ENCODE measurements at regions not wholly inside any gene's neighbourhood (a gene's known extent, or its start where the extent isn't known, plus 50 kb on each side); places are given as distances from the start of the nearest gene placed in this dataset.

GRCh38 chr20:52427960-52428359 lies 236.4 kb upstream of the ZFP64 start:
- no peak overlapping the region for H3K4me3 ChIP-seq (ENCODE audit: low read depth, low read length, poor library complexity, severe bottlenecking)
- no peak overlapping the region for H2AFZ ChIP-seq (ENCODE audit: low read length)
- no peak overlapping the region for H3K4me2 ChIP-seq (ENCODE audit: low read length)
- no peak overlapping the region for H3K27ac ChIP-seq (ENCODE audit: low read depth, low read length, poor library complexity, severe bottlenecking)
- BruUV-seq (replicated peaks), result no TSS peak
- H3K36me3 ChIP-seq (ENCODE audit: insufficient read depth, low read length), result no peaks in the 10 kb centered on the region
- H4K20me1 ChIP-seq (ENCODE audit: insufficient read depth, low read length), result no peaks in the 10 kb centered on the region
- ChIA-PET CTCF (ENCODE audit: unreplicated experiment) (no interaction called here), POLR2A (no interaction called here)
- no peaks in the 10 kb centered on the region for H3K79me2 ChIP-seq (ENCODE audit: insufficient read depth, low read depth, low read length)
- intact Hi-C loops (cut with micrococcal nuclease; ENCODE audit: unreplicated experiment), result no loop called here
- DNase-seq (ENCODE audit: low spot score), result no peak
- H3K9me3 ChIP-seq (ENCODE audit: low read length), result no peaks in the 10 kb centered on the region
- H3K9me2 ChIP-seq (ENCODE audit: insufficient read depth, low read length), result no peaks in the 10 kb centered on the region
- no peaks in the 10 kb centered on the region for H3K4me1 ChIP-seq (ENCODE audit: insufficient read depth, low read length, poor library complexity, severe bottlenecking)
- TF ChIP-seq CTCF (conservative IDR thresholded peaks at IDR 0.05; ENCODE audit: low read length) (no peak), EZH2phosphoT487 (IDR thresholded peaks at IDR 0.05; ENCODE audit: borderline replicate concordance, low read depth, low read length) (no peak)

- no TSS peak for BruUV-seq (replicated peaks)
- H3K4me1 ChIP-seq (ENCODE audit: insufficient read depth, low read length, poor library complexity, severe bottlenecking), result no peaks in the 10 kb centered on the region
- H2AFZ ChIP-seq (ENCODE audit: low read length), result no peak overlapping the region
- H3K9me3 ChIP-seq (ENCODE audit: low read length), result no peaks in the 10 kb centered on the region
- no peak for DNase-seq (ENCODE audit: low spot score)
- no peaks in the 10 kb centered on the region for H3K9me2 ChIP-seq (ENCODE audit: insufficient read depth, low read length)
- no peak overlapping the region for H3K4me2 ChIP-seq (ENCODE audit: low read length)
- ChIA-PET CTCF (ENCODE audit: unreplicated experiment) (no interaction called here), POLR2A (no interaction called here)
- H3K79me2 ChIP-seq (ENCODE audit: insufficient read depth, low read depth, low read length), result no peaks in the 10 kb centered on the region
- intact Hi-C loops (cut with micrococcal nuclease; ENCODE audit: unreplicated experiment), result no loop called here
- no peaks in the 10 kb centered on the region for H4K20me1 ChIP-seq (ENCODE audit: insufficient read depth, low read length)
- H3K36me3 ChIP-seq (ENCODE audit: insufficient read depth, low read length), result no peaks in the 10 kb centered on the region
- H3K4me3 ChIP-seq (ENCODE audit: low read depth, low read length, poor library complexity, severe bottlenecking), result no peak overlapping the region
- no peak for TF ChIP-seq CTCF (conservative IDR thresholded peaks at IDR 0.05; ENCODE audit: low read length)
- TF ChIP-seq EZH2phosphoT487 (IDR thresholded peaks at IDR 0.05; ENCODE audit: borderline replicate concordance, low read depth, low read length), result no peak
- no peak overlapping the region for H3K27ac ChIP-seq (ENCODE audit: low read depth, low read length, poor library complexity, severe bottlenecking)
Measured at GRCh38 chr20:52426856-52427255, 235.3 kb upstream of the ZFP64 start.

DNA sequence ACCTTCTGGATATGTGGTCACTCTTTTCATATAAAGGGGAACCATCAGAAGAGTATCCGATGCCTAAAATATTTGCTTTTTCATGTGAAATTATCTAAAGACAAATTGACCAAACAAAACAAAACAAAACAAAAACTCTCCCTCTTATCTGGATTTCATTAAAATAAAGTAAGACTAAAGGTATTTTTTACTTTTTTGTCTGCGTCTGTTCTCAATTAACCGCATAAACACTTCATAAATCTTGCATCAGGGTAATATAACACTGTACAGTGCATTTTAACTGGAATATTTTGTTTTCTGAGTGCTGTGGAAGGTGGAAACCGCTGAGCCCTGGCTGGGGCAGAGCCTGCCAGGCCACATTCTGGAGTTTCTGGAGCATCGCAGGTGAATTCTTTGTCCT lies 234.1 kb upstream of the ZFP64 start:
- no peaks in the 10 kb centered on the region for H3K36me3 ChIP-seq (ENCODE audit: insufficient read depth, low read length)
- no peak for DNase-seq (ENCODE audit: low spot score)
- CTCF ChIA-PET (ENCODE audit: unreplicated experiment), result interaction anchor here (0.5 kb wide), 1 partner anchor 1446 kb away, joined by 3 read pairs; no protein-coding TSS in a partner anchor
- H4K20me1 ChIP-seq (ENCODE audit: insufficient read depth, low read length), result no peaks in the 10 kb centered on the region
- BruUV-seq (replicated peaks), result no TSS peak
- POLR2A ChIA-PET, result interaction anchor here (0.6 to 0.7 kb wide), 2 partner anchors 41 to 883 kb away, joined by 3 to 5 read pairs; partner anchors contain the start of gene NFATC2
- no peak overlapping the region for H2AFZ ChIP-seq (ENCODE audit: low read length)
- no peaks in the 10 kb centered on the region for H3K4me1 ChIP-seq (ENCODE audit: insufficient read depth, low read length, poor library complexity, severe bottlenecking)
- intact Hi-C loops (cut with micrococcal nuclease; ENCODE audit: unreplicated experiment), result no loop called here
- no peaks in the 10 kb centered on the region for H3K9me3 ChIP-seq (ENCODE audit: low read length)
- TF ChIP-seq CTCF (conservative IDR thresholded peaks at IDR 0.05; ENCODE audit: low read length) (no peak), EZH2phosphoT487 (IDR thresholded peaks at IDR 0.05; ENCODE audit: borderline replicate concordance, low read depth, low read length) (no peak)
- H3K79me2 ChIP-seq (ENCODE audit: insufficient read depth, low read depth, low read length), result no peaks in the 10 kb centered on the region
- no peak overlapping the region for H3K4me3 ChIP-seq (ENCODE audit: low read depth, low read length, poor library complexity, severe bottlenecking)
- H3K27ac ChIP-seq (ENCODE audit: low read depth, low read length, poor library complexity, severe bottlenecking), result no peak overlapping the region
- no peaks in the 10 kb centered on the region for H3K9me2 ChIP-seq (ENCODE audit: insufficient read depth, low read length)
- no peak overlapping the region for H3K4me2 ChIP-seq (ENCODE audit: low read length)
